Endothelial cell (in vitro differentiated cells): ENCODE measurements at regions not wholly inside any gene's neighbourhood (a gene's known extent, or its start where the extent isn't known, plus 50 kb on each side); places are given as distances from the start of the nearest gene placed in this dataset.

ENCODE experiments used
- DNase-seq: peaks from one replicate; pipeline ENCODE4 v3.0.0; 2021; ENCODE audit warnings: low spot score
- H3K27ac Mint-ChIP-seq: one replicate; pipeline ENCODE4 v1.8.0; 2021; ENCODE audit warnings: mixed read lengths, inconsistent platforms; ENCODE audit not compliant: unreplicated experiment
- H3K27me3 Mint-ChIP-seq: one replicate; pipeline ENCODE4 v1.8.0; 2021; ENCODE audit warnings: mild to moderate bottlenecking, moderate library complexity, mixed read lengths, inconsistent platforms; ENCODE audit not compliant: unreplicated experiment
- H3K36me3 Mint-ChIP-seq: one replicate; pipeline ENCODE4 v1.8.0; 2021; ENCODE audit warnings: mild to moderate bottlenecking, low read depth, mixed read lengths, inconsistent platforms; ENCODE audit not compliant: unreplicated experiment
- H3K4me1 Mint-ChIP-seq: one replicate; pipeline ENCODE4 v1.8.0; 2021; ENCODE audit warnings: mild to moderate bottlenecking, mixed read lengths, inconsistent platforms; ENCODE audit not compliant: unreplicated experiment
- H3K4me3 Mint-ChIP-seq: one replicate; pipeline ENCODE4 v1.8.0; 2021; ENCODE audit warnings: mild to moderate bottlenecking, mixed read lengths, inconsistent platforms; ENCODE audit not compliant: unreplicated experiment
- H3K9me3 Mint-ChIP-seq: one replicate; pipeline ENCODE4 v1.8.0; 2021; ENCODE audit warnings: mixed read lengths, inconsistent platforms; ENCODE audit not compliant: unreplicated experiment
- CTCF ChIP-seq: fragments of 200-600 bp; sonication (generic); IDR thresholded peaks from one replicate; pipeline ENCODE4 v1.5.0; 2021; ENCODE audit warnings: antibody characterized with exemption; ENCODE audit not compliant: unreplicated experiment

GRCh38 chr1:116852910-116853309 is 56.8 kb upstream of the PTGFRN start:
- H3K27me3 Mint-ChIP-seq, result peaks cover 8% of the 10 kb centered on the region
- H3K4me1 Mint-ChIP-seq, result peaks cover 33% of the 10 kb centered on the region
- H3K36me3 Mint-ChIP-seq, result no peaks in the 10 kb centered on the region
- no peak for TF ChIP-seq CTCF
- no peak overlapping the region for H3K4me3 Mint-ChIP-seq
- no peak for DNase-seq
- no peaks in the 10 kb centered on the region for H3K9me3 Mint-ChIP-seq
- no peak overlapping the region for H3K27ac Mint-ChIP-seq

GRCh38 chr1:116853680-116854402 is 55.9 kb upstream of the PTGFRN start:
- no peaks in the 10 kb centered on the region for H3K9me3 Mint-ChIP-seq
- peaks cover 8% of the 10 kb centered on the region for H3K27me3 Mint-ChIP-seq
- H3K27ac Mint-ChIP-seq, result peak overlapping the region; percentile 81
- no peaks in the 10 kb centered on the region for H3K36me3 Mint-ChIP-seq
- H3K4me3 Mint-ChIP-seq, result no peak overlapping the region
- no peak for TF ChIP-seq CTCF
- peak; percentile 35 for DNase-seq
- peaks cover 33% of the 10 kb centered on the region for H3K4me1 Mint-ChIP-seq

- no peaks in the 10 kb centered on the region for H3K9me3 Mint-ChIP-seq
Measured at GRCh38 chr1:116854403-116854690, 55.4 kb upstream of the PTGFRN start.

GRCh38 chr1:116854716-116855115 is 55.0 kb upstream of the PTGFRN start:
- DNase-seq, result no peak
- Mint-ChIP-seq H3K27ac (peak overlapping the region; percentile 21), H3K4me3 (no peak overlapping the region), H3K4me1 (peaks cover 30% of the 10 kb centered on the region), H3K27me3 (peaks cover 8% of the 10 kb centered on the region), H3K9me3 (no peaks in the 10 kb centered on the region), H3K36me3 (no peaks in the 10 kb centered on the region)
- no peak for TF ChIP-seq CTCF

More at GRCh38 chr1:116854403-116854690, 55.4 kb upstream of the PTGFRN start:
- Mint-ChIP-seq H3K27ac (peak overlapping the region; percentile 81), H3K36me3 (no peaks in the 10 kb centered on the region), H3K4me3 (no peak overlapping the region), H3K27me3 (peaks cover 8% of the 10 kb centered on the region), H3K4me1 (peaks cover 30% of the 10 kb centered on the region)
- no peak for DNase-seq
- no peak for TF ChIP-seq CTCF

- peaks cover 5% of the 10 kb centered on the region for H3K27me3 Mint-ChIP-seq
- DNase-seq, result no peak
- no peak overlapping the region for H3K27ac Mint-ChIP-seq
- H3K36me3 Mint-ChIP-seq, result no peaks in the 10 kb centered on the region
- TF ChIP-seq CTCF, result no peak
- no peak overlapping the region for H3K4me3 Mint-ChIP-seq
- H3K9me3 Mint-ChIP-seq, result no peaks in the 10 kb centered on the region
- H3K4me1 Mint-ChIP-seq, result peaks cover 28% of the 10 kb centered on the region
Measured at GRCh38 chr1:116855191-116855619, 54.5 kb upstream of the PTGFRN start.
